Mucosa of gallbladder (tissue), 1 donor: ENCODE measurements at regions not wholly inside any gene's neighbourhood (a gene's known extent, or its start where the extent isn't known, plus 50 kb on each side); places are given as distances from the start of the nearest gene placed in this dataset.
"Not testable (repeated sequence)": the region's sequence is repeated elsewhere in the genome, so short reads cannot be mapped to it uniquely, and the experiment has no call there.

Experiments
- DNase-seq: peaks from one replicate; pipeline ENCODE4 v3.0.0-alpha.2; 2020; ENCODE audit warnings: low spot score
- donor health status: DM: no; HTN: no; CAD: no.

- no peak for DNase-seq
Observed at GRCh38 chrX:121853762-121854613, 806.6 kb downstream of the GLUD2 start.

GRCh38 chrX:121854614-121854911 lies 807.2 kb downstream of the GLUD2 start:
- no peak for DNase-seq

- no peak for DNase-seq
Observed at GRCh38 chrX:121858867-121859647, 811.6 kb downstream of the GLUD2 start.

GRCh38 chrX:121863976-121864375 lies 816.6 kb downstream of the GLUD2 start:
- DNase-seq, result no peak

GRCh38 chrX:121864561-121864960 lies 817.2 kb downstream of the GLUD2 start:
- no peak for DNase-seq

- no peak for DNase-seq
Observed at GRCh38 chrX:121869876-121870477, 822.6 kb downstream of the GLUD2 start.

GRCh38 chrX:121871122-121871521 lies 823.7 kb downstream of the GLUD2 start:
- no peak for DNase-seq

- DNase-seq, result no peak
Observed at GRCh38 chrX:121876305-121876704, 828.9 kb downstream of the GLUD2 start.

- DNase-seq, result not testable (repeated sequence)
Observed at GRCh38 chrX:121877337-121877736, 829.9 kb downstream of the GLUD2 start.

- no peak for DNase-seq
Observed at GRCh38 chrX:121886557-121886956, 839.1 kb downstream of the GLUD2 start.

- no peak for DNase-seq
Observed at GRCh38 chrX:121894756-121895155, 847.3 kb downstream of the GLUD2 start.

- DNase-seq, result no peak
Observed at GRCh38 chrX:121902463-121902862, 855.1 kb downstream of the GLUD2 start.

GRCh38 chrX:121903961-121904360 lies 856.6 kb downstream of the GLUD2 start:
- no peak for DNase-seq

GRCh38 chrX:121921258-121921657 lies 873.8 kb downstream of the GLUD2 start:
- no peak for DNase-seq

GRCh38 chrX:121931567-121931966 lies 884.2 kb downstream of the GLUD2 start:
- no peak for DNase-seq

GRCh38 chrX:121932688-121933087 lies 885.3 kb downstream of the GLUD2 start:
- no peak for DNase-seq

GRCh38 chrX:121949041-121949760 lies 901.8 kb downstream of the GLUD2 start:
- no peak for DNase-seq

GRCh38 chrX:121958886-121959285 lies 911.5 kb downstream of the GLUD2 start:
- no peak for DNase-seq

GRCh38 chrX:121975671-121976070 lies 928.3 kb downstream of the GLUD2 start:
- no peak for DNase-seq

GRCh38 chrX:121987163-121987562 lies 939.8 kb downstream of the GLUD2 start:
- no peak for DNase-seq

- DNase-seq, result no peak
Observed at GRCh38 chrX:121987835-121988234, 940.4 kb downstream of the GLUD2 start.

- DNase-seq, result no peak
Observed at GRCh38 chrX:122004127-122004526, 956.7 kb downstream of the GLUD2 start.
